Epithelial cell of proximal tubule (primary cell): ENCODE measurements at regions not wholly inside any gene's neighbourhood (a gene's known extent, or its start where the extent isn't known, plus 50 kb on each side); places are given as distances from the start of the nearest gene placed in this dataset.
"Not testable (repeated sequence)": the region's sequence is repeated elsewhere in the genome, so short reads cannot be mapped to it uniquely, and the experiment has no call there.

ENCODE experiments used
- DNase-seq: peaks from one replicate; pipeline ENCODE4 v3.0.0-alpha.2; 2011; ENCODE audit warnings: low read depth
- H3K4me3 ChIP-seq: 2 replicates; pipeline ENCODE4 v1.5.1; 2011; ENCODE audit warnings: low read depth, mild to moderate bottlenecking, low read length
- CTCF ChIP-seq: conservative IDR thresholded peaks from 2 replicates; pipeline ENCODE4 v1.5.1; 2012; ENCODE audit warnings: low read depth, mild to moderate bottlenecking, low read length

GRCh38 chr12:131299370-131299701, 345.6 kb downstream of the ADGRD1 start:
- not testable (repeated sequence) for H3K4me3 ChIP-seq

GRCh38 chr12:131303576-131303975, 349.9 kb downstream of the ADGRD1 start:
- not testable (repeated sequence) for DNase-seq

More at GRCh38 chr12:131299370-131299701, 345.6 kb downstream of the ADGRD1 start:
- DNase-seq: not testable (repeated sequence)

GRCh38 chr12:131304642-131305041, 350.9 kb downstream of the ADGRD1 start:
- H3K4me3 ChIP-seq, DNase-seq: not testable (repeated sequence)

More at GRCh38 chr12:131303576-131303975, 349.9 kb downstream of the ADGRD1 start:
- not testable (repeated sequence) for H3K4me3 ChIP-seq

- TF ChIP-seq CTCF: no peak
- DNase-seq: no peak
These were observed 356.0 kb downstream of the ADGRD1 start for GRCh38 chr12:131309700-131310099.

GRCh38 chr12:131310227-131310969, 356.7 kb downstream of the ADGRD1 start:
- H3K4me3 ChIP-seq, DNase-seq: not testable (repeated sequence)

More at GRCh38 chr12:131309700-131310099, 356.0 kb downstream of the ADGRD1 start:
- H3K4me3 ChIP-seq: no peak overlapping the region

GRCh38 chr12:131311279-131311722, 357.6 kb downstream of the ADGRD1 start:
- DNase-seq, H3K4me3 ChIP-seq: not testable (repeated sequence)

GRCh38 chr12:131311764-131312163, 358.1 kb downstream of the ADGRD1 start:
- DNase-seq: no peak
- no peak for TF ChIP-seq CTCF
- no peak overlapping the region for H3K4me3 ChIP-seq

- DNase-seq, H3K4me3 ChIP-seq: not testable (repeated sequence)
These were observed 358.7 kb downstream of the ADGRD1 start for GRCh38 chr12:131312382-131312781.

GRCh38 chr12:131312793-131313545, 359.3 kb downstream of the ADGRD1 start:
- H3K4me3 ChIP-seq: no peak overlapping the region
- no peak for DNase-seq
- TF ChIP-seq CTCF: no peak

- H3K4me3 ChIP-seq: no peak overlapping the region
- TF ChIP-seq CTCF: no peak
- no peak for DNase-seq
These were observed 359.9 kb downstream of the ADGRD1 start for GRCh38 chr12:131313635-131314034.
